GM10266 (cell line): ENCODE measurements at regions not wholly inside any gene's neighbourhood (a gene's known extent, or its start where the extent isn't known, plus 50 kb on each side); places are given as distances from the start of the nearest gene placed in this dataset.

Source experiments
- DNase-seq: peaks from one replicate; pipeline ENCODE4 v3.0.0; 2012; ENCODE audit errors: extremely low spot score
- CTCF ChIP-seq: IDR thresholded peaks from 2 replicates; pipeline ENCODE4 v1.5.1; 2012; ENCODE audit warnings: mild to moderate bottlenecking, low read depth; ENCODE audit not compliant: control insufficient read depth, insufficient read depth; ENCODE audit errors: missing control alignments

- peak; percentile 44 for DNase-seq
- peak; percentile 92 for TF ChIP-seq CTCF
These were observed 72.8 kb downstream of the S1PR1 start for GRCh38 chr1:101309334-101310311.

GRCh38 chr1:101310506-101310905, 73.7 kb downstream of the S1PR1 start:
- DNase-seq: no peak
- TF ChIP-seq CTCF: no peak

- TF ChIP-seq CTCF: no peak
- no peak for DNase-seq
These were observed 74.5 kb downstream of the S1PR1 start for GRCh38 chr1:101311146-101311920.

DNA sequence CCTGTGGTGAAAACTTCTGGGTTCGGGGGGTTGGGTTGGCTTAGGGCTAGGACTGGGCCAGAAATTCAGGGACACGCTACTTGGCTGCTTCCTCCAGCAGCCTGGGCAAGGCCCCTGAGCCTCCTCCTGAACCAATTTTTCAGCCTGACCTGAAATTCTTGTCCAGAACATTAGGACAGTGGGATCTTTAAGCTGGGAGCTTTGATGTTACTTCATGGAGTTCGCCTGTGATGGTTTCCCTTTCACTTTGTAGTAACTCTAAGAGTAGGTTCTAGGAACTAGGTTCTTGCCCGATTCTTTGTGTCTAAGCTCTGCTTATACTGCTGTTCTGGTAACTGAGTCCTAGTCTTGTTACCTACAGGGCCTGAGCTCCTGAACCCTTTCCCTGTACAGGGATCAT, 75.3 kb downstream of the S1PR1 start:
- TF ChIP-seq CTCF: no peak

GRCh38 chr1:101313356-101313755, 76.5 kb downstream of the S1PR1 start:
- DNase-seq: no peak
- TF ChIP-seq CTCF: no peak

More for the DNA sequence above, 75.3 kb downstream of the S1PR1 start:
- DNase-seq: peak; percentile 20

GRCh38 chr1:101314244-101314643, 77.4 kb downstream of the S1PR1 start:
- peak; percentile 25 for DNase-seq
- no peak for TF ChIP-seq CTCF

GRCh38 chr1:101316256-101316655, 79.4 kb downstream of the S1PR1 start:
- no peak for DNase-seq
- no peak for TF ChIP-seq CTCF
